OCI-LY3 (cell line): ENCODE measurements at regions not wholly inside any gene's neighbourhood (a gene's known extent, or its start where the extent isn't known, plus 50 kb on each side); places are given as distances from the start of the nearest gene placed in this dataset.

ENCODE experiments used
- EZH2phosphoT487 ChIP-seq: fragments of 200-600 bp; shearing (Covaris generic); IDR thresholded peaks from 2 replicates; pipeline ENCODE4 v1.6.1; 2018; ENCODE audit warnings: antibody characterized with exemption, mixed run types, low read depth
- TF ChIP-seq, protein P1 (sequence below): fragments of 200-600, 300-600 bp; sonication (generic); IDR thresholded peaks from 2 replicates; pipeline ENCODE4 v1.5.1; 2014; ENCODE audit warnings: antibody characterized with exemption, low read length, low read depth

DNA sequence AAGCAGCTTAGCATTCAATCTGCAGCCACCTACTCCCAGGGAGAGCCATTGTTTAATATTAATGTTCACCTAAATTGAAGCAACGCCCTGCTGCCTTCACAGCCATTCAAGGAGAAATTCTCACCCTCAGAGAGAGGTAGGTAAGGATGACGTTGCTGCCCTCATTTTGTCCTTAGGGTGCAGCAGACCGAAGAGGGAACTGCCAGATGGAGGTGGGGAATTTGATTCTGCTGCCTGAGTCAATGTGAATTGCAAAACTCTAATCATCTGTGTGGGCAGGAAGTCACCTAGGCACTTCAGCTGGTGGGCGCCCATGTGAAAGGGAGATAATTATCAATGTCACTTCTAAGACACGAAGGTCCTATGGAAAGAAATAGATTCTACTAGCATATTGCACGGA is 503.4 kb downstream of the TBC1D4 start:
- TF ChIP-seq, protein P1, sequence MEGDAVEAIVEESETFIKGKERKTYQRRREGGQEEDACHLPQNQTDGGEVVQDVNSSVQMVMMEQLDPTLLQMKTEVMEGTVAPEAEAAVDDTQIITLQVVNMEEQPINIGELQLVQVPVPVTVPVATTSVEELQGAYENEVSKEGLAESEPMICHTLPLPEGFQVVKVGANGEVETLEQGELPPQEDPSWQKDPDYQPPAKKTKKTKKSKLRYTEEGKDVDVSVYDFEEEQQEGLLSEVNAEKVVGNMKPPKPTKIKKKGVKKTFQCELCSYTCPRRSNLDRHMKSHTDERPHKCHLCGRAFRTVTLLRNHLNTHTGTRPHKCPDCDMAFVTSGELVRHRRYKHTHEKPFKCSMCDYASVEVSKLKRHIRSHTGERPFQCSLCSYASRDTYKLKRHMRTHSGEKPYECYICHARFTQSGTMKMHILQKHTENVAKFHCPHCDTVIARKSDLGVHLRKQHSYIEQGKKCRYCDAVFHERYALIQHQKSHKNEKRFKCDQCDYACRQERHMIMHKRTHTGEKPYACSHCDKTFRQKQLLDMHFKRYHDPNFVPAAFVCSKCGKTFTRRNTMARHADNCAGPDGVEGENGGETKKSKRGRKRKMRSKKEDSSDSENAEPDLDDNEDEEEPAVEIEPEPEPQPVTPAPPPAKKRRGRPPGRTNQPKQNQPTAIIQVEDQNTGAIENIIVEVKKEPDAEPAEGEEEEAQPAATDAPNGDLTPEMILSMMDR, result no peak
- TF ChIP-seq EZH2phosphoT487, result no peak
